GM12873 (cell line): ENCODE measurements at regions not wholly inside any gene's neighbourhood (a gene's known extent, or its start where the extent isn't known, plus 50 kb on each side); places are given as distances from the start of the nearest gene placed in this dataset.

Experiments used
- CTCF ChIP-seq: IDR thresholded peaks from 2 replicates; pipeline ENCODE4 v1.5.1; 2012; ENCODE audit warnings: low read depth, mild to moderate bottlenecking, moderate library complexity, low read length, control low read depth; ENCODE audit not compliant: insufficient read depth; ENCODE audit errors: missing control alignments

- TF ChIP-seq CTCF: no peak
These were observed 253.9 kb upstream of the SGCG start for GRCh38 chr13:22926748-22927400.

GRCh38 chr13:22929381-22930126, 251.2 kb upstream of the SGCG start:
- no peak for TF ChIP-seq CTCF

- TF ChIP-seq CTCF: no peak
These were observed 249.2 kb upstream of the SGCG start for GRCh38 chr13:22931576-22931975.

- TF ChIP-seq CTCF: no peak
These were observed 247.1 kb upstream of the SGCG start for GRCh38 chr13:22933571-22934181.

- TF ChIP-seq CTCF: no peak
These were observed 245.8 kb upstream of the SGCG start for GRCh38 chr13:22934744-22935523.

GRCh38 chr13:22936228-22936627, 244.6 kb upstream of the SGCG start:
- no peak for TF ChIP-seq CTCF

- no peak for TF ChIP-seq CTCF
These were observed 243.5 kb upstream of the SGCG start for GRCh38 chr13:22937241-22937640.
